Activated T-helper 1 cell treated with anti-CD3 and anti-CD28 coated beads, Interleukin-12 subunit alpha, Interleukin-12 subunit beta, Interleukin-2, Interleukin-4 antibody, amounts not matched to agents 30 ng/mL and 10 ng/mL and 1 ng/mL, durations not matched to agents 14 hours and 24 hours and 36 hours (primary cell): ENCODE measurements at regions not wholly inside any gene's neighbourhood (a gene's known extent, or its start where the extent isn't known, plus 50 kb on each side); places are given as distances from the start of the nearest gene placed in this dataset.

ENCODE experiments used
- DNase-seq: peaks from one replicate; pipeline ENCODE4 v3.0.0; 2021; ENCODE audit warnings: low spot score
- H3K27ac Mint-ChIP-seq: one replicate; pipeline ENCODE4 v1.8.0; 2021; ENCODE audit warnings: mild to moderate bottlenecking, mixed read lengths
- H3K27me3 Mint-ChIP-seq: one replicate; pipeline ENCODE4 v1.8.0; 2022; ENCODE audit warnings: mild to moderate bottlenecking, moderate library complexity, mixed read lengths; ENCODE audit not compliant: insufficient read depth
- H3K36me3 Mint-ChIP-seq: one replicate; pipeline ENCODE4 v1.8.0; 2021; ENCODE audit warnings: low read depth, mixed read lengths
- H3K4me1 Mint-ChIP-seq: one replicate; pipeline ENCODE4 v1.8.0; 2021; ENCODE audit warnings: low read depth, mixed read lengths
- H3K4me3 Mint-ChIP-seq: one replicate; pipeline ENCODE4 v1.8.0; 2021; ENCODE audit warnings: mild to moderate bottlenecking, moderate library complexity, mixed read lengths
- H3K9me3 Mint-ChIP-seq: one replicate; pipeline ENCODE4 v1.8.0; 2021; ENCODE audit warnings: mixed read lengths
- intact Hi-C: fragments of 100-400 bp; cut with micrococcal nuclease; formaldehyde crosslinking; loops from one replicate; pipeline ENCODE4 v1.15.1; 2024

- intact Hi-C loops, result no loop called here
- Mint-ChIP-seq H3K36me3 (no peaks in the 10 kb centered on the region), H3K4me3 (no peak overlapping the region), H3K4me1 (no peaks in the 10 kb centered on the region), H3K27ac (no peak overlapping the region), H3K9me3 (no peaks in the 10 kb centered on the region), H3K27me3 (no peaks in the 10 kb centered on the region)
- no peak for DNase-seq
These were observed 887.2 kb downstream of the BRD1 start for GRCh38 chr22:48940266-48941032.

GRCh38 chr22:48939441-48940265 is 888.0 kb downstream of the BRD1 start:
- H3K36me3 Mint-ChIP-seq, result no peaks in the 10 kb centered on the region
- no peaks in the 10 kb centered on the region for H3K27me3 Mint-ChIP-seq
- H3K27ac Mint-ChIP-seq, result no peak overlapping the region
- H3K4me1 Mint-ChIP-seq, result no peaks in the 10 kb centered on the region
- no peak overlapping the region for H3K4me3 Mint-ChIP-seq
- no peak for DNase-seq
- H3K9me3 Mint-ChIP-seq, result no peaks in the 10 kb centered on the region
- intact Hi-C loops, result no loop called here

GRCh38 chr22:48938741-48939140 is 888.9 kb downstream of the BRD1 start:
- Mint-ChIP-seq H3K4me1 (no peaks in the 10 kb centered on the region), H3K9me3 (no peaks in the 10 kb centered on the region), H3K27ac (no peak overlapping the region), H3K4me3 (no peak overlapping the region), H3K27me3 (no peaks in the 10 kb centered on the region), H3K36me3 (no peaks in the 10 kb centered on the region)
- intact Hi-C loops, result no loop called here
- DNase-seq, result no peak

GRCh38 chr22:48937032-48937639 is 890.5 kb downstream of the BRD1 start:
- Mint-ChIP-seq H3K27me3 (no peaks in the 10 kb centered on the region), H3K36me3 (no peaks in the 10 kb centered on the region), H3K4me3 (no peak overlapping the region), H3K9me3 (no peaks in the 10 kb centered on the region), H3K27ac (no peak overlapping the region), H3K4me1 (no peaks in the 10 kb centered on the region)
- intact Hi-C loops, result no loop called here
- no peak for DNase-seq

GRCh38 chr22:48936391-48936790 is 891.3 kb downstream of the BRD1 start:
- Mint-ChIP-seq H3K4me3 (no peak overlapping the region), H3K27ac (no peak overlapping the region), H3K27me3 (no peaks in the 10 kb centered on the region), H3K9me3 (no peaks in the 10 kb centered on the region), H3K4me1 (no peaks in the 10 kb centered on the region), H3K36me3 (no peaks in the 10 kb centered on the region)
- no peak for DNase-seq
- intact Hi-C loops, result no loop called here

- Mint-ChIP-seq H3K4me1 (no peaks in the 10 kb centered on the region), H3K36me3 (no peaks in the 10 kb centered on the region), H3K4me3 (no peak overlapping the region), H3K27ac (no peak overlapping the region), H3K9me3 (no peaks in the 10 kb centered on the region), H3K27me3 (no peaks in the 10 kb centered on the region)
- DNase-seq, result no peak
- intact Hi-C loops, result no loop called here
These were observed 893.2 kb downstream of the BRD1 start for GRCh38 chr22:48934446-48934845.

GRCh38 chr22:48931452-48931851 is 896.2 kb downstream of the BRD1 start:
- Mint-ChIP-seq H3K4me3 (no peak overlapping the region), H3K4me1 (no peaks in the 10 kb centered on the region), H3K27me3 (peaks cover 2% of the 10 kb centered on the region), H3K9me3 (no peaks in the 10 kb centered on the region), H3K27ac (no peak overlapping the region), H3K36me3 (no peaks in the 10 kb centered on the region)
- intact Hi-C loops, result no loop called here
- no peak for DNase-seq

- no peak overlapping the region for H3K27ac Mint-ChIP-seq
- no peak overlapping the region for H3K4me3 Mint-ChIP-seq
- H3K27me3 Mint-ChIP-seq, result peaks cover 2% of the 10 kb centered on the region
- intact Hi-C loops, result no loop called here
- no peaks in the 10 kb centered on the region for H3K4me1 Mint-ChIP-seq
- H3K9me3 Mint-ChIP-seq, result no peaks in the 10 kb centered on the region
- no peak for DNase-seq
- H3K36me3 Mint-ChIP-seq, result no peaks in the 10 kb centered on the region
These were observed 898.3 kb downstream of the BRD1 start for GRCh38 chr22:48929276-48929790.

- peaks cover 2% of the 10 kb centered on the region for H3K27me3 Mint-ChIP-seq
- DNase-seq, result no peak
- no peak overlapping the region for H3K4me3 Mint-ChIP-seq
- intact Hi-C loops, result no loop called here
- no peaks in the 10 kb centered on the region for H3K36me3 Mint-ChIP-seq
- H3K27ac Mint-ChIP-seq, result no peak overlapping the region
- H3K4me1 Mint-ChIP-seq, result no peaks in the 10 kb centered on the region
- H3K9me3 Mint-ChIP-seq, result no peaks in the 10 kb centered on the region
These were observed 900.1 kb downstream of the BRD1 start for GRCh38 chr22:48927591-48927990.

GRCh38 chr22:48926643-48927042 is 901.0 kb downstream of the BRD1 start:
- H3K4me3 Mint-ChIP-seq, result no peak overlapping the region
- no peak overlapping the region for H3K27ac Mint-ChIP-seq
- no peaks in the 10 kb centered on the region for H3K9me3 Mint-ChIP-seq
- intact Hi-C loops, result no loop called here
- H3K27me3 Mint-ChIP-seq, result peaks cover 2% of the 10 kb centered on the region
- DNase-seq, result no peak
- no peaks in the 10 kb centered on the region for H3K4me1 Mint-ChIP-seq
- H3K36me3 Mint-ChIP-seq, result no peaks in the 10 kb centered on the region

GRCh38 chr22:48926136-48926535 is 901.5 kb downstream of the BRD1 start:
- Mint-ChIP-seq H3K4me1 (no peaks in the 10 kb centered on the region), H3K36me3 (no peaks in the 10 kb centered on the region), H3K4me3 (no peak overlapping the region), H3K27ac (no peak overlapping the region), H3K27me3 (peaks cover 2% of the 10 kb centered on the region), H3K9me3 (no peaks in the 10 kb centered on the region)
- DNase-seq, result no peak
- intact Hi-C loops, result no loop called here

GRCh38 chr22:48925450-48925849 is 902.2 kb downstream of the BRD1 start:
- intact Hi-C loops, result no loop called here
- Mint-ChIP-seq H3K9me3 (no peaks in the 10 kb centered on the region), H3K27ac (no peak overlapping the region), H3K4me3 (no peak overlapping the region), H3K27me3 (peaks cover 2% of the 10 kb centered on the region), H3K4me1 (no peaks in the 10 kb centered on the region), H3K36me3 (no peaks in the 10 kb centered on the region)
- DNase-seq, result no peak

GRCh38 chr22:48923996-48924395 is 903.7 kb downstream of the BRD1 start:
- no peak for DNase-seq
- intact Hi-C loops, result no loop called here
- Mint-ChIP-seq H3K27me3 (peaks cover 2% of the 10 kb centered on the region), H3K4me3 (no peak overlapping the region), H3K4me1 (no peaks in the 10 kb centered on the region), H3K9me3 (no peaks in the 10 kb centered on the region), H3K27ac (no peak overlapping the region), H3K36me3 (no peaks in the 10 kb centered on the region)
